Stimulated activated CD4-positive, alpha-beta T cell treated with anti-CD3 and anti-CD28 coated beads, Interleukin-1b, Interleukin-23, amount 100 ng/mL, for 24 hours (primary cell): ENCODE measurements at regions not wholly inside any gene's neighbourhood (a gene's known extent, or its start where the extent isn't known, plus 50 kb on each side); places are given as distances from the start of the nearest gene placed in this dataset.
"Not testable (repeated sequence)": the region's sequence is repeated elsewhere in the genome, so short reads cannot be mapped to it uniquely, and the experiment has no call there.

Experiments used
- DNase-seq, 4 experiments: peaks; one replicate each; pipeline ENCODE4 v3.0.0-alpha.2; 2020; ENCODE audit warnings: low read depth in 4 of 4, low spot score in 1 of 4

DNA sequence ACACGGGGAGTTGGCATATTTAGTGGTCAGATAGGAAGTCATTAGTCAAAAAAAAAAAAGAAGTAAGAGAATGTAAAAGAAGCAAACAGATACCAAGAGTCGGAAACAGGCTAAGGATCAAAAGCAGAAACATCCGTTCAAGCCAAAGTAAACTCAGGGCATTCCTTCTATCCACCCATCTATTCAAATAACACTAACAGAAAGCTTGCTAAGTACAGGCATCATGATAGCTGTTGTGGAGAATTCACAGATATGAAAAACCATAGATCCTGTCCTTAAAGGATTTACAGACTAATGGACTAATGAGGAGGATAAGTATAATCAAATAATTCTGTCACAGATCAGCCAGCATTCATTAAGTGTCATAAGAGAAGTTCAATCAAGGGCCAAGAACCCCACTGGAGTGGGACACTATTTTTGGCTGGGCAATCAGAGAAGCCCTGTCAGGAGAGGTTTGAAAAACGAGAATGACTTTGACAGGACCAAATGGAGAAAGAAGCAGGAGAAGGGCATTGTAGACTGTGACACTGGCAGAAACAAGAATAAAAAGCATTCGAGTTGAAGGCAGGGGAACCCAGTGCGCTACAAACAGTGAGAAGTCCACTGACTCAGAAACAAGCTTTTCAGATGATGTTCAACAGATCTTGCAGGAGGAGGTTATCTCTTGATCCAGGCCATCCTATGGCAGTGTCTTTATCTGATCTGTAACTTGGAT is 154.2 kb upstream of the TSLP start:
- no peak for DNase-seq

DNA sequence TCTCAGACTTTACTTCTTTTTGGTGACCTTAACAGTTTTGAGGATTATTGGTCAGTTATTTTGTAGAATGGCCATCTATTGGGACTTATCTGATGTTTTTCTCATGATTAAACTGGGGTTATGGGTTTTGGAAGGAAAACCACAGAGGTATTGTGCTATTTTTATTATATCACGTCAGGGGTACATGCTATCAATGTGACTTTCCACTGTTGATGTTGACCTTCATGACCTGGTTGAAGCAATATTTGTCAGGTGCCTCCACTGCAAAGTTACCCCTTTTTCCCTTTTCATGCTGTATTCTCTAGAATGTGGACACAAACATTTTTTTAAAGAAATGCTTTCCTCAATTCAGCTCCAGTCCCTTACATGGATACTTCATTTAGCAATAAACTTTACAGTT is 152.8 kb upstream of the TSLP start:
- no peak for DNase-seq

- DNase-seq: no peak
These were observed 147.5 kb upstream of the TSLP start for GRCh38 chr5:110923971-110924370.

- no peak for DNase-seq
These were observed 146.1 kb upstream of the TSLP start for GRCh38 chr5:110925398-110925797.

GRCh38 chr5:110925916-110926315 is 145.6 kb upstream of the TSLP start:
- DNase-seq: no peak

DNA sequence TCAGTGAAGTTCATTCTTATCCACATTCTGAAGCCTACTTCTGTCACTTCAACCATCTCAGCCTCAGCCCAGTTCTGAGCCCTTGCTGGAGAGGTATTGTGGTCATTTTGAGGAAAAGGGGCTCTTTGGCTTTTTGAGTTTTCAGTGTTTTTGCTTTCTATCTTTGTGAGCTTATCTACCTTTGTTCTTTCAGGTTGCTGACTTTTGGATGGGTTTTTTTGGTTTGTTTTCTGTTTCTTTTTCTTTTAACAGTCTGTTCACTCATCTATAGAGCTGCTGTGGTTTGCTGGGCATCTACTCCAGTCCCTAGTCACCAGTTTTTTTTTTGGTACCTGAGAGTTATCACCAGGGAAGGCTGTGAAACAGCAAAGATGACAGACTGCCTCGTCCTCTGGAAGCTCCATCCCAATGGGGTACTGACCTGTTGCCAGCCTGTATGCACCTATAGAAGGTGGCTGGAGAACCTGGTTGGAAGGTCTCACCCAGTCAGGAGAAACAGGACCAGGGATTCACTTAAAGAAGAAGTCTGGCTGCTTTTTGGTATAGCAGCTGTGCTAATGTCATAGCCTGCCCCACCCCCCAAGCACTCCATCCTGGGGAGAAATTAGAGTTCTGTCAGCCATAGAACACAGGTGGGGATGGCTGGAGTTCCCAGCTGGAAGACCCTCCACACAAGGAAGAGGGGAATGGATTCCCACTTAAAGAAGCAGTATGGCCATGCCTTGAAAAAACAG is 138.6 kb upstream of the TSLP start:
- DNase-seq: no peak

DNA sequence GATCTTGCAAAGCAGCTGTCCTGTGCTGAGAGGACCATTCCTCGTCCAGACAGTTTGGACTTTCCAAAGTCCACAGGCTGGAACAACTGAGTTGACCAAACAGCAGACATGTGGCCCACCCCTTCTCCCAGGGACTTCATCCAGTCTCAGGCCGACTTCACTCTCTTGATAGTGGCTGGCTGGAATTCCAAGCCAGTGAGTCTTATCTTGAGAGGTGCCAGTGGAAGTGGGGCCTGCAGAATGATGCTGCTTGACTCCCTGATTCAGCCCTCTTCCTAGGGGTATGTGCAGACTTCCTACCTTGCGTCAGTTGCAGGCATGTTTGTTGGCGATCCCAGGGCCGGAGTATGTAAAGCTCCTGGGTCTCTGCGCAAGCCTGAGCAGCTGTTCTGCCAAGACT is 131.4 kb upstream of the TSLP start:
- no peak for DNase-seq

GRCh38 chr5:110945874-110946436 is 125.6 kb upstream of the TSLP start:
- DNase-seq: no peak

DNA sequence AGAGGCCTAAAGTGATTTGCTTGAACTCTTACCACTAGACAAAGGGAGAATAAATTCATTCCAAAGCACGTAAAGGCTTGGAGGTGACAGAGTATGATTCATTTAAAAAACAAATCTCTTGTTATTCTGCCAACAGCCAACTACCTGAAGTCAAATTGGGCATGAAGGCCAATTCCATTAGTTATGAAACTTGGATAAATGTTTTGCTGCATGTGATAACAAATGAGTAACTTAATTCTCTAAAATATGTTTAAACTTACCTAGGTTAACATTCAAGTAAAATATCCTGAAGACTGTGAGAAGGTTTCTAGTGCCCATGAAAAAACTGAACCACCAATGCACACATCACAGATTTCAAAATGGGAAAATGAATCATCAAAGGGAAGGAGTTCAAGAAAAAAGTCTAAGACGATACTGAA is 120.1 kb upstream of the TSLP start:
- no peak for DNase-seq

GRCh38 chr5:110956280-110956912 is 115.1 kb upstream of the TSLP start:
- no peak for DNase-seq

- no peak for DNase-seq
These were observed 114.3 kb upstream of the TSLP start for GRCh38 chr5:110956913-110957813.

DNA sequence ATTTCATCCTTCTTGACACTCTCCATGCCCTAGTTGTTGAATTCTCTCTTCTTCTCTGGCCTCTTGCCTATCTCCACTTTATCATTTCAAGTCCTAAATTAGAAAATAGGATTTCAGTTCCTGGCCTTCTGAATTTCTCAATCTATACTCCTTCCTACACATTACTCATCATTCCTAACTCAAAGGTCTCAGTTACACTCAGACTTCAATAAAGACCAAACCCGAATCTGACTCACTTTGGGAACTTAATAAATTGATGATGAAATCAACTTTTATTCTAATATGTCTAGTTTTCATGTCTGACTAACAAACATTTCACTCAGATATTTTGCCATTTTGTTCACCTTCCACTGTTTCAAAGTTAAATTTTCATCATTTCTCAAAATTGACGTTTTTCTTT is 113.6 kb upstream of the TSLP start:
- DNase-seq: no peak

DNA sequence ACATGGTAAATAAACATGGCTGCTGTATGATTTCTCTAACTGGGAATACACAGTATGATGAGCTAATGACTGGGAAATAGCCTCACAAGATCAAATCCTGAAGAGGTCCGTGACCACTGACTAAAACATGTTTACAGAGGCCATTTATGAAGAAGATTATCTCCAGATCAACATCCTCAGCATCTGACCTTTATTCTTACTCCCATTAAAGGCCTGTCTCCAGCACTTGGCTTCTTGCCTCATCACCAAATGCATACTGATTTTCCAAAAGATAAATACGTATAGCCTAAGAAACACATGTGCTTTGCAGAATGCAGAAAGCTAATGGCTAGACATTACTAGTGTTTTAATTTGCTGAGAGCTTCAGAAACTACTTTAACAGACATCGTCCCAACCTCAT is 108.0 kb upstream of the TSLP start:
- no peak for DNase-seq

DNA sequence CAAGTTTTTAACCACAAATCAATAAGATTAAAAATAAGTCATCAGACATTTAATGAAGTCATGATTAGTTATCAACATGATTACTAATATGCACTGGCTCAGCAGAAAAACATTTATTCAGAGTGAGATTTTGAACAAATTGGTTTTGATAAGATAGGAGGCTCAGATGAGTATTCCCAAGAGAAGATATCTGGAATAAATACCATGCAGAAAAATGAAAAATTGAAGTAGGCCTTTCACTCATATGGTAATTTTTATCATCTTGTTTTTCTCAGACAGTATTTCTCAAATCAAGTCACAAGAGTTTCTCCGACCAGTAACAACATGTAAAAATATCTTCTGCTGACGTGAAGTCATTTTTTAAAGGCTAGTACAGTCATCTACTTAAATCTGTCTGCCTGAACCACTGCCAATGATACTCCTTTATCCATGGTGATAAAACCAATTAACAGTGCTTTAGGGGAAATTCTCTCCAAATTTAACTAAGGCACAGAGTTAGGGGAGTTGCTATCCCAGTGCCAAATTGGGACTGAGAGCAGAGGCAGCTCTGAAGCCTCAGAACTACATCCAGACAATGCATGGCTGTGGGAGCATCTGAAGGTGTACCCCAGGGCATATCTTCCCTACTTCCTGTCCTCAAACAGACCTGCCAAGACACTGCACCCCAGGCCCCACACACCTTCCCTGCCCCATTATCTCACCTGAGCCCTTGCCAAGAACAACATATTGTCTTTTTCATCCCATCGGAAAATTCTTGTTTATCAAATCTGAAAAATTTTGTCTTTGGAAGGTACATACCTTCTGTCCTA is 105.5 kb upstream of the TSLP start:
- DNase-seq: no peak

DNA sequence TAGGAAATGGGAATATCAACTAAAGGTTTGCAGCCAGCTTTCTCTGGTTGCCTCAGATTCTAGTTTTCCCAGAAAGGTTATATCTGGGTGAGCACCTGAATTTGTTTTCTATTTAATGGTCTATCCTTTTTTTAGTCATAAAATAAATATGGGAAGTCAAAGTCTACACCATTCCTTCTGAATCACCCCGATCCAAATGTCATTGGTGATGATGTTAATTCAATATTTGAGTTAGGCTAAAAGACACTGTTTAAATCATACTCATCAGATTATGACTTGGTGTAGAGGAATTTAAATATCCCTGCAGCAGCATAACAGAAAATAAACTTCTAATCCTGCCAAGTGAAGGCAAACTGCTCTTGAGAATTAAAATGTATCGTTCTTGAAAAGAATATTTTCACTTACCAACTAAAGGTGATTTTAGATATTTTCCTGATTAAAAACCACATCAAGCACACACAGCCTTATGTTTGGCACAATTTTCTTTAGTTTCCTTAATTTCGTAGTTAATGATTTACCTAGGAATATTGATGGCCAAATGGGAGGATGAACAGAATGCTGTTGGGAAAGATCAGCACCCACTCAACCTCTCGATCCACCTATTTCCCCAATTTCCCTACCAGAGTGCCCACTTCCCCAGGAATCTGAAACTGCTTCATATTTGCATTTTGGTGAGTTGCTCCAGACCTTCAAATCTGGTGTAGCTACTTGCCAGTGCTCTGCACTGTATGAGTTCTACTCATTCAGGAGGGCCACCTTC is 103.1 kb upstream of the TSLP start:
- no peak for DNase-seq

DNA sequence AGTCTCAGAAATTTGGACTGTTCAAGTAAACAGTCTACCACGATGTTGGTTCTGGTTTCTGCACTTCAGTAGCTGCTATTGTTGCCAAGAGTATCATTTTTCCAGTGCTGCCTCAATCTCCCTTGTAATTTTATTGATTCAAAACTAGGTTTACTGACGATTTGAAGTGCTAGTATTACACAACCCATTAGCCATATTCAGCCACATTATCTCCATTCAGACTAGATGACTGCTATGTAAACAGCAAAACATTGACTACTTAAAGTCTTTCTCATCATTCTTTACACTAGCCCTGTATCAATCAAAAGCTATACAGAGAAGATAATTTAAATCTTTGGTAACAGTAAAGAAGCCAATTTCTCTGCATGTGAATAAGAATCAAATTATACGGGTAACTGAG is 102.0 kb upstream of the TSLP start:
- no peak for DNase-seq

DNA sequence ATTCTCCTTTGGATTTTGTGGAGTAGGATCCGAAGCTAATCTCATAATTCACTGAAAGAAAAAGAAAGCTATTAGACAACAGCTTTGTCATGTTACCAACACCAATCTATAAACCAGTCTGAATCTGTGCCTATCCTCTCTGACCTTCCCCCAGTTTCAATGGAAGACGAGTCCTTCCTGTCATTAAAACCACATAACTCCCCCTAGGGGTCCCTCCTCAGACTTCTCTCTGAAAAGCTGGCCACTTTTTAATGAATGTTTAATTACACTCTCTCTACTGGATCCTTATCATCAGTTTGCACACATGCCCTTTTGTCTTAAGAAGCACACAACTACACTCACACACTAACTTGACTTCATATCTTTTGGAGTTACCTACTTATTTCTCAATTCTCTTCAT is 98.0 kb upstream of the TSLP start:
- no peak for DNase-seq

DNA sequence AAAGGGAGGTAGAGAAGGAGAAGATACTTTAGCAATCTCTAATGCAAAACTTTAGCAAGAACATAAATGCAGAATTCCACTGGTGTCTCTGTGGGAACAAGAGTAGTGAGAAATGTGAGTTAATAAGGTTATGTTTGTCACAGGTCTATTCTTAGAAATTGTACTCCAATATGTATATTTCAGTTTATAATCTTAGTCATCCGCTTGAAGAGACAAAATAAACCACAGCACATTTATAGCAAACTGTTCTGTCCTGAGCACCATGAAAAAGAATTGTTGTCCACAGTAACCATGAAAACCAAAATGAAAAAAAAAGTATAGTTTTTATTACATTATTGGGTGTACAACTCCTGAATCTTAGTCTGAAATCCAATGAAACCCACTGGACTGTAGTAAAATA is 93.6 kb upstream of the TSLP start:
- no peak for DNase-seq

GRCh38 chr5:110985882-110986281 is 85.6 kb upstream of the TSLP start:
- DNase-seq: not testable (repeated sequence)
